C4-2B (cell line): ENCODE measurements at regions not wholly inside any gene's neighbourhood (a gene's known extent, or its start where the extent isn't known, plus 50 kb on each side); places are given as distances from the start of the nearest gene placed in this dataset.
"Not testable (repeated sequence)": the region's sequence is repeated elsewhere in the genome, so short reads cannot be mapped to it uniquely, and the experiment has no call there.

Experiments
- H3K27ac ChIP-seq: fragments of 450-650 bp; 2 replicates; pipeline ENCODE4 v1.5.1; 2017
- ZFX ChIP-seq: fragments of 450-650 bp; IDR thresholded peaks from 2 replicates; pipeline ENCODE4 v1.6.1; 2017
- TF ChIP-seq, protein P1 (sequence below): fragments of 450-650 bp; conservative IDR thresholded peaks from 2 replicates; pipeline ENCODE4 v1.5.1; 2017; ENCODE audit warnings: mild to moderate bottlenecking

DNA sequence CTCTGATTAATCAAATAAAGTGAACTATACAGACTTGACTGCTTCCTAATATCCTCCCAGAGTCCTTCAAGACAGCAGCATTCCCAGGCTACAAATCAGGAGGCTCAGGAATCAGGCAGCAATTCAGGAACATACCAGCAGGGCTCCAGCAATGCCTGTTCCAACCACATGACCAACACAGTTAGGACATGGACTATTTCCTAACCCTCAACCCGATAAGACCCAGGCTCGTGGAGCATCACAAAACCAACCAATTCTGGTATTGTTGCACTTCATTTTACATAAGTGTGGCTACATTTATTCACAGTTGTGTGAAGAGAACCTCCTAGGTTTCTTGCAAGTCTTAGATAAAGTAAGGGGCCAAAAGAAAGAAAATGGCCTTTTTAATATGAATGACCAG, 546.2 kb upstream of the ADGRL2 start:
- no peak for TF ChIP-seq ZFX
- TF ChIP-seq, protein P1, sequence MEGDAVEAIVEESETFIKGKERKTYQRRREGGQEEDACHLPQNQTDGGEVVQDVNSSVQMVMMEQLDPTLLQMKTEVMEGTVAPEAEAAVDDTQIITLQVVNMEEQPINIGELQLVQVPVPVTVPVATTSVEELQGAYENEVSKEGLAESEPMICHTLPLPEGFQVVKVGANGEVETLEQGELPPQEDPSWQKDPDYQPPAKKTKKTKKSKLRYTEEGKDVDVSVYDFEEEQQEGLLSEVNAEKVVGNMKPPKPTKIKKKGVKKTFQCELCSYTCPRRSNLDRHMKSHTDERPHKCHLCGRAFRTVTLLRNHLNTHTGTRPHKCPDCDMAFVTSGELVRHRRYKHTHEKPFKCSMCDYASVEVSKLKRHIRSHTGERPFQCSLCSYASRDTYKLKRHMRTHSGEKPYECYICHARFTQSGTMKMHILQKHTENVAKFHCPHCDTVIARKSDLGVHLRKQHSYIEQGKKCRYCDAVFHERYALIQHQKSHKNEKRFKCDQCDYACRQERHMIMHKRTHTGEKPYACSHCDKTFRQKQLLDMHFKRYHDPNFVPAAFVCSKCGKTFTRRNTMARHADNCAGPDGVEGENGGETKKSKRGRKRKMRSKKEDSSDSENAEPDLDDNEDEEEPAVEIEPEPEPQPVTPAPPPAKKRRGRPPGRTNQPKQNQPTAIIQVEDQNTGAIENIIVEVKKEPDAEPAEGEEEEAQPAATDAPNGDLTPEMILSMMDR, result peak; percentile 39
- H3K27ac ChIP-seq, result no peak overlapping the region

DNA sequence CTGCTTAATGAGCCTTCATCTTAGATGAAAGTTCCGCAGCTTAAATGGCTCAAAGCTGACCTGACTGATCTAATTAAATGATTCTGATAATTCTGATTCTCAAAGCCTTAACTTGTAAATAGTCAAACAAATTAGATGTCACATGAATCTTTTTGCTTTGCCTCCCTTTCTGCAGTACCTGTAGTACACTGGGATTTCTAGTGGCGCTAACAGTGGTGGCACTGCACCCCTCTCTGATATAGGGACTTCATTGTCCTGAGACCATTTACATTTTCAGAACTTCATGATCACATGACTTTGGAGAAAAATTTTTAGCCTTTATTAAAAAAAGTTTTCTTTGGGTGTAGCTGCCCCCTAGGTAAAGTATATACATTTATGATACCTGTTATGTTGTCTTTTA, 546.7 kb upstream of the ADGRL2 start:
- TF ChIP-seq, protein P1, result no peak
- no peak for TF ChIP-seq ZFX
- no peak overlapping the region for H3K27ac ChIP-seq

- no peak overlapping the region for H3K27ac ChIP-seq
- no peak for TF ChIP-seq ZFX
- TF ChIP-seq, protein P1, result no peak
Observed at GRCh38 chr1:81252471-81253151, 548.1 kb upstream of the ADGRL2 start.

DNA sequence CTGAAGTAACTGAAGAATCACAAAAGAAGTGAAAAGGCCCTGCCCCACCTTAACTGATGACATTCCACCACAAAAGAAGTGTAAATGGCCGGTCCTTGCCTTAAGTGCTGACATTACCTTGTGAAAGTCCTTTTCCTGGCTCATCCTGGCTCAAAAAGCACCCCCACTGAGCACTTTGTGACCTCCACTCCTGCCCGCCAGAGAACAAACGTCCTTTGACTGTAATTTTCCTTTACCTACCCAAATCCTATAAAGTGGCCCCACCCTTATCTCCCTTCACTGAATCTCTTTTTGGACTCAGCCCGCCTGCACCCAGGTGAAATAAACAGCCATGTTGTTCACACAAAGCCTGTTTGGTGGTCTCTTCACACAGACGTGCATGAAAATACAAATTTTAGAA, 549.9 kb upstream of the ADGRL2 start:
- H3K27ac ChIP-seq, result not testable (repeated sequence)

GRCh38 chr1:81245084-81245715, 555.5 kb upstream of the ADGRL2 start:
- not testable (repeated sequence) for H3K27ac ChIP-seq

- not testable (repeated sequence) for H3K27ac ChIP-seq
Observed at GRCh38 chr1:81244612-81245011, 556.1 kb upstream of the ADGRL2 start.

GRCh38 chr1:81242103-81242502, 558.6 kb upstream of the ADGRL2 start:
- no peak for TF ChIP-seq ZFX
- TF ChIP-seq, protein P1, result no peak
- H3K27ac ChIP-seq, result no peak overlapping the region

DNA sequence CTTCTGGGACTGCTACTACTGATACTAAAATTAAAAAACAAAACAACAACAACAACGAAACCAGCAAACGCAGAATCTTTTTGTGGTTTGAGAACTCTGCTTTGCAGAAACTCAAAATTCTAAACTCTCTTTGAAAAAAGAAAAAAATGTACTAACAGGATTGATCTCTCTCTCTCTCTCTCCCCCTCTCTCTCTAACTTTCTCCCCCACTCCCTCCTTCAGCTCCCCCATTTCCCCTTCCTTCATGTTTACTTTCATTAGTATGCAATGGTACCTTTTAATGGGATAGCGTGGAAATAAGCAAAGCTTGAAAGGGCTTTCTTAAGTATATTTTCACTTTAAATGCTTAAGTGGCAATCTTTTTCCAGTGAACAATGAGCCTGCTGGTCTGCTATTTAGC, 562.6 kb upstream of the ADGRL2 start:
- H3K27ac ChIP-seq, result no peak overlapping the region
- no peak for TF ChIP-seq ZFX
- TF ChIP-seq, protein P1, result no peak

DNA sequence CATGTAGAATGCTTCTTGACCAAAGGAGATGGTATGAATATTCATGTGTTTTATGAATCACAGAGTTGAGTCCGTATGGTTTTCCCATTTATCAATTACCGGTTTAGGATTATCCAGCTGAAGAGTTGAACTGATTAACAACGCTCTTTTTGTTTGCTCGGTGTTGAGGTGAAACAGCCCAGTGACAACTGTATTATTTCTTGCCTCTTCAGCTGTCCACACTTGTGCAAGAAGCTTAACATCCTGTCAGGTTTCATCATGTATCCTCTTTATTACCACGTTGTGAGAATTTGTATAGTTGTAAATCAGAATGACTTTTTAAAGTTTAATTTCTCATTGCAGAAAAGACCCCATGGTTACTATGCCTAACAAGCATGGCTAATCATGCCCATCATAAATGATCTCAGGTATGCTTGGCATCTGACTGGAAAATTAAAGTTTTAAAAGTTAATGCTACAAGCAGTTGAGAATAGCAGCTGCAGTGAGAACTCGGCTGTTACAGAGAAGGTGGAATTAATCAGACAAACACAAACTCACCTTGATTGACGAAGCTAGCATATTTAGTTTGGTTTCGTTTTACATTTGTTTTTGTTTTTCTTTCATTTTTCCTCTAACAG, 563.2 kb upstream of the ADGRL2 start:
- no peak overlapping the region for H3K27ac ChIP-seq
- no peak for TF ChIP-seq ZFX
- TF ChIP-seq, protein P1, result no peak
